Fibroblast of mammary gland (primary cell): ENCODE measurements at regions not wholly inside any gene's neighbourhood (a gene's known extent, or its start where the extent isn't known, plus 50 kb on each side); places are given as distances from the start of the nearest gene placed in this dataset.

ENCODE experiments used
- DNase-seq: peaks from one replicate; pipeline ENCODE4 v3.0.0-alpha.2; 2010; ENCODE audit warnings: low read depth
- H3K4me3 ChIP-seq: 2 replicates; pipeline ENCODE4 v1.5.1; 2011; ENCODE audit warnings: low read depth, mild to moderate bottlenecking, low read length, moderate library complexity; ENCODE audit not compliant: control insufficient read depth
- TF ChIP-seq, protein P1 (sequence below): conservative IDR thresholded peaks from 2 replicates; pipeline ENCODE4 v1.5.1; 2011; ENCODE audit warnings: low read depth, low read length, inconsistent platforms; ENCODE audit not compliant: control insufficient read depth, insufficient read depth

DNA sequence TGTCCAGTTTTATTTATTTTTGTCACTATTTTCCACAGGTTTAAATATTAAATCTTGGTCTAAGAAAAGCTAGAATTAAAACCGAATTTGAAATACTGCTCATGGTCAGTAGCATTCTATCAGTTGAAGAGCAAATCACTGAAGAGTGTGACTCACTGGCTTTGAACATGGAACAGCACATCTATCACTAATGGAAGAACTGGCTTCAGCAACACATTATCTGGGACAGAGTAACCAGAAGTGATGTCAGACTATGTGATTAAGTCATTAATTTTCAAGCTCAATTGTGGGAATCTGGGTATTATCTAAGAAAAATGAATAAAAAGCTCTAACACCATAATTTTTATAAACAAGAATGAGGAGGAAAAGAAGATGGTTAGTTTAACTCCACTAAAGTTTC, 527.5 kb downstream of the TMTC2 start:
- TF ChIP-seq, protein P1, sequence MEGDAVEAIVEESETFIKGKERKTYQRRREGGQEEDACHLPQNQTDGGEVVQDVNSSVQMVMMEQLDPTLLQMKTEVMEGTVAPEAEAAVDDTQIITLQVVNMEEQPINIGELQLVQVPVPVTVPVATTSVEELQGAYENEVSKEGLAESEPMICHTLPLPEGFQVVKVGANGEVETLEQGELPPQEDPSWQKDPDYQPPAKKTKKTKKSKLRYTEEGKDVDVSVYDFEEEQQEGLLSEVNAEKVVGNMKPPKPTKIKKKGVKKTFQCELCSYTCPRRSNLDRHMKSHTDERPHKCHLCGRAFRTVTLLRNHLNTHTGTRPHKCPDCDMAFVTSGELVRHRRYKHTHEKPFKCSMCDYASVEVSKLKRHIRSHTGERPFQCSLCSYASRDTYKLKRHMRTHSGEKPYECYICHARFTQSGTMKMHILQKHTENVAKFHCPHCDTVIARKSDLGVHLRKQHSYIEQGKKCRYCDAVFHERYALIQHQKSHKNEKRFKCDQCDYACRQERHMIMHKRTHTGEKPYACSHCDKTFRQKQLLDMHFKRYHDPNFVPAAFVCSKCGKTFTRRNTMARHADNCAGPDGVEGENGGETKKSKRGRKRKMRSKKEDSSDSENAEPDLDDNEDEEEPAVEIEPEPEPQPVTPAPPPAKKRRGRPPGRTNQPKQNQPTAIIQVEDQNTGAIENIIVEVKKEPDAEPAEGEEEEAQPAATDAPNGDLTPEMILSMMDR = no peak
- DNase-seq = peak; percentile 0
- H3K4me3 ChIP-seq = no peak overlapping the region

DNA sequence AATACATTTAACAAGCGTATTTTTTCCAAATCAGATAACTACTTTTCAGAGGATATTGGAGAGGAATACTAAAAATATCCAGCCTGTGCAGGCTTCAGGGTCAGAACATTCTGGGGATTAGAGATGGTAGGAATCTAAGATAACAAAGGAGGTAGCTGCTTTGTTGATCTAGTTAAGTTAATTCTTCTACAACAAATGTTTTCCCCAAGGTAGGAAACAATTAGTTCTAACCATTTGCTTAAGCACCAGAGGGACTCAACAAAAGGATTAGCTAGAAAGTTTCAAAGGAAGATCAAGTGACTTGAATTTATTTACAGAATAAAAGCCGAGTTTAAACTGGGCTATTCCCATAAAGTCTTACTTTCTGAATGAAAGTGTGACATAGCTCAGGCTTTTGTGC, 524.2 kb downstream of the TMTC2 start:
- no peak overlapping the region for H3K4me3 ChIP-seq
- DNase-seq = no peak
- TF ChIP-seq, protein P1 = no peak

GRCh38 chr12:83199069-83199468, 512.4 kb downstream of the TMTC2 start:
- no peak overlapping the region for H3K4me3 ChIP-seq
- no peak for DNase-seq
- TF ChIP-seq, protein P1 = no peak

DNA sequence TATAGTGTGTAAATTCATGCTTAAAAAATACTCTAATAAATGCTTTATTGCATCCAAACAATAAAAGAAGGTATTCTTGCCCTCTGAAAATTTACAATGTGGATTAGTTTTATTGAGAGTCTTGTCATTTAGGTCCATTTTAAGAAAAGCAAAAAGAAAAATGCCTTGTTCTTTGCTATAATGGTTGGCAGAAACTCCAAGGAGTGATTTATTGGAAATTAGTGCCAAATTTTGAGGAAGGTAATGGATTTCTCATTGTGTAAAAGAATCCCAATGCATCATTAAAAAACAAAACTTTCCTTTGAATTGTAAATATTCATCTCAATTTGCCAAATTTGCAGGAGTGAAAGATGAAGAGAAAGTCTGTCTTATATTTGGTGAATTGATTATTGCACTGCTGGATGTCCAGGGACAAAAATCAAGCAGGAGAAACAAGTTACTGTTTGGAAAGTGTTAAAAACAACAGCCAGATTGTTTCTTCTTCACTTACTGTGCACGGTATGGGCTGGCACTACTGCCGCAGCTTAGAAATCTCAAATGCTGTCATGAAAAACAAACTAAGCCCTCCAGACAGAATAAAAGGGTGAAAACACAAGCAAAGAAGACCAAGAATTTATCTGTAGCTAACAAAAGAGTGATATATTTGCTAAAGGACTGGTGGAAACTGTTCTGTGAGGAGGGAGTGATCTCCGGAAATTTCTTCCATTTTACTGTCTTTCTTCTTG, 511.7 kb downstream of the TMTC2 start:
- TF ChIP-seq, protein P1 = no peak
- DNase-seq = no peak
- H3K4me3 ChIP-seq = no peak overlapping the region

GRCh38 chr12:83197483-83197914, 510.8 kb downstream of the TMTC2 start:
- TF ChIP-seq, protein P1 = no peak
- DNase-seq = no peak

GRCh38 chr12:83196694-83197350, 510.1 kb downstream of the TMTC2 start:
- TF ChIP-seq, protein P1 = no peak
- H3K4me3 ChIP-seq = no peak overlapping the region

More at GRCh38 chr12:83197483-83197914, 510.8 kb downstream of the TMTC2 start:
- H3K4me3 ChIP-seq = no peak overlapping the region

More at GRCh38 chr12:83196694-83197350, 510.1 kb downstream of the TMTC2 start:
- no peak for DNase-seq
